ENCODE measurements at regions not wholly inside any gene's neighbourhood (a gene's known extent, or its start where the extent isn't known, plus 50 kb on each side); places are given as distances from the start of the nearest gene placed in this dataset.

DNA sequence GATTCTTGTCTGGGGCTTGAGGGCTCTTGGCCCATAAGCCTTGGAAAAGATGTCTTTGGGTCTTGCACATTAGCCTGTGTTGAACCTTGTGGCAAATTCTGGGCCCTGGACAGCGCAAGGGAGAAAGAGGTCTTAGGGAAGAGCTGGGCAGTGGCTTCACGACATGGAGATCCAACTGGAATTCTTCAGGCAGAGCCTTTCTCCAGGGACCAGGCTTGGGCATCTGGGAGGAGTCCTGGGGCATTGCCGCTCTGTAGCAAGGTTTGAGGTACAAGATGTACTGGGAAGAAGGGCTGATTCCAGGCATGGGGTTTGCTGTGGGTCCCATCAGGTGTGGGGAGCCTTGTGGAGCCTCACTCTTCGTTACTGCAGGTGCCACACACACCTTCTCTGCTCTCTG lies 104.0 kb upstream of the ACTRT1 start:
- TF ChIP-seq, protein P1, sequence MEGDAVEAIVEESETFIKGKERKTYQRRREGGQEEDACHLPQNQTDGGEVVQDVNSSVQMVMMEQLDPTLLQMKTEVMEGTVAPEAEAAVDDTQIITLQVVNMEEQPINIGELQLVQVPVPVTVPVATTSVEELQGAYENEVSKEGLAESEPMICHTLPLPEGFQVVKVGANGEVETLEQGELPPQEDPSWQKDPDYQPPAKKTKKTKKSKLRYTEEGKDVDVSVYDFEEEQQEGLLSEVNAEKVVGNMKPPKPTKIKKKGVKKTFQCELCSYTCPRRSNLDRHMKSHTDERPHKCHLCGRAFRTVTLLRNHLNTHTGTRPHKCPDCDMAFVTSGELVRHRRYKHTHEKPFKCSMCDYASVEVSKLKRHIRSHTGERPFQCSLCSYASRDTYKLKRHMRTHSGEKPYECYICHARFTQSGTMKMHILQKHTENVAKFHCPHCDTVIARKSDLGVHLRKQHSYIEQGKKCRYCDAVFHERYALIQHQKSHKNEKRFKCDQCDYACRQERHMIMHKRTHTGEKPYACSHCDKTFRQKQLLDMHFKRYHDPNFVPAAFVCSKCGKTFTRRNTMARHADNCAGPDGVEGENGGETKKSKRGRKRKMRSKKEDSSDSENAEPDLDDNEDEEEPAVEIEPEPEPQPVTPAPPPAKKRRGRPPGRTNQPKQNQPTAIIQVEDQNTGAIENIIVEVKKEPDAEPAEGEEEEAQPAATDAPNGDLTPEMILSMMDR (IDR thresholded peaks at IDR 0.05), result no peak
- no peak for TF ChIP-seq POLR2A (IDR thresholded peaks at IDR 0.05)

Data from prostate gland (tissue), 2 donors.